ENCODE measurements at regions not wholly inside any gene's neighbourhood (a gene's known extent, or its start where the extent isn't known, plus 50 kb on each side); places are given as distances from the start of the nearest gene placed in this dataset.
"Not testable (repeated sequence)": the region's sequence is repeated elsewhere in the genome, so short reads cannot be mapped to it uniquely, and the experiment has no call there.

- DNase-seq: no peak
These were observed 392.9 kb upstream of the RUNX1 start for GRCh38 chr21:35441868-35442582.

- DNase-seq: no peak
These were observed 389.7 kb upstream of the RUNX1 start for GRCh38 chr21:35438643-35439404.

GRCh38 chr21:35437941-35438340, 388.8 kb upstream of the RUNX1 start:
- no peak for DNase-seq

- DNase-seq: no peak
These were observed 387.8 kb upstream of the RUNX1 start for GRCh38 chr21:35436899-35437298.

GRCh38 chr21:35432601-35433000, 383.5 kb upstream of the RUNX1 start:
- DNase-seq: not testable (repeated sequence)

GRCh38 chr21:35430260-35430659, 381.2 kb upstream of the RUNX1 start:
- DNase-seq: no peak

- DNase-seq: no peak
These were observed 379.8 kb upstream of the RUNX1 start for GRCh38 chr21:35428937-35429336.

GRCh38 chr21:35428489-35428888, 379.4 kb upstream of the RUNX1 start:
- DNase-seq: no peak

- no peak for DNase-seq
These were observed 378.9 kb upstream of the RUNX1 start for GRCh38 chr21:35428001-35428320.

- no peak for DNase-seq
These were observed 378.4 kb upstream of the RUNX1 start for GRCh38 chr21:35427320-35428000.

GRCh38 chr21:35426897-35427296, 377.8 kb upstream of the RUNX1 start:
- DNase-seq: no peak

- DNase-seq: no peak
These were observed 377.4 kb upstream of the RUNX1 start for GRCh38 chr21:35426469-35426868.

- no peak for DNase-seq
These were observed 375.0 kb upstream of the RUNX1 start for GRCh38 chr21:35424122-35424521.

- DNase-seq: no peak
These were observed 374.6 kb upstream of the RUNX1 start for GRCh38 chr21:35423709-35424108.

- no peak for DNase-seq
These were observed 372.9 kb upstream of the RUNX1 start for GRCh38 chr21:35422011-35422410.

GRCh38 chr21:35421221-35421620, 372.1 kb upstream of the RUNX1 start:
- no peak for DNase-seq

GRCh38 chr21:35420656-35421055, 371.6 kb upstream of the RUNX1 start:
- no peak for DNase-seq

- DNase-seq: no peak
These were observed 368.7 kb upstream of the RUNX1 start for GRCh38 chr21:35417762-35418161.

GRCh38 chr21:35416866-35417489, 367.9 kb upstream of the RUNX1 start:
- no peak for DNase-seq

- no peak for DNase-seq
These were observed 365.5 kb upstream of the RUNX1 start for GRCh38 chr21:35414507-35415139.

GRCh38 chr21:35414056-35414455, 365.0 kb upstream of the RUNX1 start:
- DNase-seq: no peak

GRCh38 chr21:35412231-35412630, 363.1 kb upstream of the RUNX1 start:
- no peak for DNase-seq

GRCh38 chr21:35411434-35411833, 362.3 kb upstream of the RUNX1 start:
- DNase-seq: no peak

Data from activated CD4-positive, CD25-positive, alpha-beta regulatory T cell treated with anti-CD3 and anti-CD28 coated beads, Interleukin-2, amount 50 U/mL, for 72 hours (primary cell).